Right ventricle myocardium inferior (tissue), 1 donor: ENCODE measurements at regions not wholly inside any gene's neighbourhood (a gene's known extent, or its start where the extent isn't known, plus 50 kb on each side); places are given as distances from the start of the nearest gene placed in this dataset.
"Not testable (repeated sequence)": the region's sequence is repeated elsewhere in the genome, so short reads cannot be mapped to it uniquely, and the experiment has no call there.

ENCODE experiments used
- ATAC-seq: fragments of 200-7000 bp; cut with Tn5 transposase; one replicate; pipeline ENCODE4 v1.9.1; 2020; ENCODE audit warnings: mild to moderate bottlenecking, moderate library complexity
- DNase-seq: peaks from one replicate; pipeline ENCODE4 v3.0.0; 2021; ENCODE audit errors: missing footprints
- intact Hi-C: fragments of 100-400 bp; cut with DNase I; formaldehyde crosslinking; loops from one replicate; pipeline ENCODE4 v1.11.0; 2022
- donor health status: DM: no; HTN: yes; CAD: no; lungs with severe emphysema.

DNA sequence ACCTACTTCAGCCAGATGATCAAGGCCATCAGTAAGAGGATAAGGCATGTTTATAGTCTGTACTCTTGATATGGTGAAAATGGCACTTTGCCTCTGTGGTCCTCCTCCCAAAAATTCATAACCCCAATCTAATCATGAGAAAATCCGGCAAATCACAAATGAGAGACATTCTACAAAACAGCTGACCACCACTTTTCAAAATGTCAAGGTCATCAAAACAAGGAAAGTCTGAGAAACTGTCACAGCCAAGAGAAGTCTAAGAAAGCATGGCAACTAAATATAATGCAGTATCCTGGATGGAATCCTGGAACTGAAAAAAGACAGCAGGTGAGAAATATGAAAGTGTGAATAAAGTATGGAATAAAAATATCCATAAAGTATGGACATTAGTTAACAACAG lies 226.6 kb upstream of the INTU start:
- DNase-seq: no peak
- intact Hi-C loops: no loop called here
- ATAC-seq: no peak

GRCh38 chr4:127407572-127407971 lies 225.2 kb upstream of the INTU start:
- ATAC-seq, DNase-seq, intact Hi-C loops: not testable (repeated sequence)

- DNase-seq: peak; percentile 72
- intact Hi-C loops: no loop called here
- ATAC-seq: peak; percentile 89
These were observed 222.6 kb upstream of the INTU start for GRCh38 chr4:127410201-127410600.

DNA sequence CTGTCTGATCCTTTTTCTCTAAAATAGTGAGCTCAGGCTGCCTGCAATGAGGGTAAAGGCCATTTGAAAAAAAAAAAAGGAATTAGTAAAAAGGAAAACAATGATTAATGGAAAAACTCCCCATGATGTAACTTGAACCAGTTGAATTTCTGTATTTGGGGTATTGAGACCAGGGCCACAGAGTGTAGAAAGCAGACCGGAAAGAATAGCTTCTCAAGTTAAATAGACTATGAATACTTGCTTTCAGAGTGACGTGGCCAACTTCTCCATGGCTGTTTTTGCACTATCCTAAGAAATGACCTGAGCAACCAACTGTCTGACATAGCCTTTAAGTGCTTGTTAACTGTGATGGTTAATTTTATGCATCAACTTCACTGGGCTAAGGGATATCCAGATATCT lies 222.1 kb upstream of the INTU start:
- intact Hi-C loops: no loop called here
- peak; percentile 17 for ATAC-seq
- no peak for DNase-seq

GRCh38 chr4:127414951-127415606 lies 217.7 kb upstream of the INTU start:
- no peak for DNase-seq
- ATAC-seq: no peak
- intact Hi-C loops: no loop called here

DNA sequence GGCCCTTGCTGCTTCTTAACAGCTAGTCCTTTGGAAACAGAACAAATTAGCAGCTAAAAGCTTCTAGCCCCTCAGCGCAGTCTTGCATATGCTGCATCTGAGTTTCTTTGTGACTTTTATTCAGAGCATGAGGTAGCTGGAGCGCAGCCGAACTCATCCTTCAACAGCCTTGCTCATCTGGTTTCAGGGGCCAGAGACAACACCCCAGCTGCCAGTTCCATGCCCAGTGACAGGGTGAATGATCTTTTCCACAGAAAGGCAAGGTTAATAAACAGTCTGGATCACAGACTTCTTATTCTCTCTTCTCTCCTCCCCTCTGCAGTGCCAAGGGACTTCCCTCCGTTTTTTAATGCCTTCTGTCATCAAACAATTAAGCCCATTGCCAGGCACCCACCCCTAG lies 216.6 kb upstream of the INTU start:
- DNase-seq (no peak), ATAC-seq (no peak)
- intact Hi-C loops: no loop called here

- ATAC-seq (no peak), DNase-seq (no peak)
- intact Hi-C loops: no loop called here
These were observed 214.7 kb upstream of the INTU start for GRCh38 chr4:127417885-127418535.

GRCh38 chr4:127419431-127419830 lies 213.3 kb upstream of the INTU start:
- intact Hi-C loops: no loop called here
- ATAC-seq (no peak), DNase-seq (no peak)

- intact Hi-C loops: no loop called here
- ATAC-seq (no peak), DNase-seq (no peak)
These were observed 211.3 kb upstream of the INTU start for GRCh38 chr4:127421437-127421836.

- no peak for DNase-seq
- intact Hi-C loops: no loop called here
- no peak for ATAC-seq
These were observed 207.4 kb upstream of the INTU start for GRCh38 chr4:127425202-127425845.

DNA sequence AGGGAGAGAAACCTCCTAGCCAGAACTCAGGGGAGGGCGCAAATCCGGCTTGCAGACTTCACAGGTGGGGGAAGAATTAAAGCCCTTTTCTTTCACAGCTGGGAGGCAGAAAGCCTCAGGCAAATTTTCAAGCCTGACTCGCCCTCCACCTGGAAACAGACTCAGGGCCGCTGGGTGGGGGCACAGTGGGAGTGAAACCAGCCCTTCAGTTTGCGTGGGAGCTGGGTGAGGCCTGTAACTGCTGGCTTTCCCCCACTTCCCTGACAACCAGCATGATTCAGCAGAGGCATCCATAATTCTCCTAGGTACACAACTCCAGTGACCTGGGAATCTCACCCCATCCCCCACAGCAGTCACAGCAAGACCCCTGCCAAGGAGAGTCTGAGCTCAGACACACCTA lies 206.9 kb upstream of the INTU start:
- DNase-seq (no peak), ATAC-seq (no peak)
- intact Hi-C loops: no loop called here

GRCh38 chr4:127441571-127441970 lies 191.2 kb upstream of the INTU start:
- intact Hi-C loops: no loop called here
- DNase-seq (no peak), ATAC-seq (no peak)

DNA sequence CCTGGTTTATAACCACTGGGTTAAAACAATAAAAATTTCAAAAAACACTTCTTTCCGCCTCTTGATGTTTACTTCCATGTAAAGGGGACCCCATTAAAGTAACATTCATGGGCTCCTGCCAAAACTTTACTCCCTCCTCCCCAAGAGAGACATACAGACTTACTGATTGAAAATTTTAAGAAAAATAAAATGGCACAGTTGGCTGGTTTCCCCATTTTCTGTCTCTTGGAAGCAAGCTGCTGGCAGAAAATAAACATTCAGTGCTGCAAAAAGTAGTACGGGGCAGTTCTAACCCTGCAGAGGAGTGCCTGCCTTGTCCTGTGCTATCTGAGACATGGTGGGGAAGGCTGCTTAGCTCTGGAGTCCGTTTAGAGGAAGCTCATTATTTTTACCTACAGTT lies 187.3 kb upstream of the INTU start:
- ATAC-seq (no peak), DNase-seq (no peak)
- intact Hi-C loops: no loop called here

DNA sequence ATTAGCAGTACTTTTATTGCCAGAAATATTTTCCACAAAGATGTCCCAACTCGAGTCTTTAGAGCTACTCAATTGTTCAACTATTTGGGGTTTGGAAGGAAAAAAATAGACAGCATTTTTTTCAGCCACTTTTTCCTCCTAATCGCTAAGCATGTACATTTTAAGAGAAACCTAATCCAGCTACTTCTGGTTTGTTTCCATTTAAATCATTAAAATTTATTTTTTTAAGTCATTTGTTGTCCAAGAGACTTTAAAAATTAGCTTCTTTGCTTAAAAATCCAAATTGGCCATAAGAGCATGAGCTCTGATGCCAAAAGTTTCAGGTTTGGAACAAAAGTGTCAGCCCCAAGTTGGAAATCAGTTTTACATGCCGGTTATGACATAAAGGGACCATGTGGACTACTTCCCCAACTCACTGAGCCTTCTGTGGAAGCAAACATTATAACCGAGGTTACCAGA lies 186.3 kb upstream of the INTU start:
- DNase-seq (no peak), ATAC-seq (no peak)
- intact Hi-C loops: no loop called here

DNA sequence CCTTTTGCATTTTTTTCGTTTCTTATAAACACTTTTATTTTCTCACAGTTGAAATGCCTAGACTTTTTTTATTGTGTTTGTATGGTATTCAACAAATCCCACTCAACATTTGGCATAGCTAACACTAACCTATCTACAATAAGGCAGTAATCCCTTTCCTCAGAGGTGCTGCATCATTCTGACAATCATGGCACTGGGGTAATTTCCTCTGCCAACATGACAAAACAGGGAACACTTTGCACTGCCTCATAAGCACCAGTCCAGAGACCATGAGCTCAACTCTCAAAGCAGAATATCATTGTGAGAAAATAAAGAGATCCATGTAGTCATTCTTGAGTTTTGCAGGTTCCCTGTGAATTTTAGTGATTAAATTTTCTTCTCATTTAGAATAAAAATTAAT lies 183.8 kb upstream of the INTU start:
- DNase-seq (no peak), ATAC-seq (no peak)
- intact Hi-C loops: no loop called here

- ATAC-seq: no peak
- intact Hi-C loops: no loop called here
- no peak for DNase-seq
These were observed 183.3 kb upstream of the INTU start for GRCh38 chr4:127449449-127449848.

DNA sequence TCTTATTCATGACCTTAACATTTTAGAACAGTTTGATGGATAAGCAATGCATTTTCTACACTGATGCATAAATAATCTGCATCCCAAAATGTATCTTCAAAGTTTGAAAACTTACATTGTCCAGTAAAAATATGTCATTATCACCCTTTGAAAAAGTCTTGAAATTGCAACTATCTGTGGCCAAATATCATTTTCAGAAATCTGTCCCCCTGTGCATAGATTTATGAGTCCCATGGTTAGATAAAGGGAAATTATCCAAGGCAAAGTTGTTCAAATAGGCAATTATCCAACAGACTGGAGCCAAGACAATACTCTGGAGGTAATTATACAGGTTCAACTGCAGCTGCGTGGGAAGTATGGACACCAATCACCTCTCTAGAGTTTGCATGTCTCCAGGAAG lies 182.5 kb upstream of the INTU start:
- intact Hi-C loops: no loop called here
- ATAC-seq (no peak), DNase-seq (no peak)

DNA sequence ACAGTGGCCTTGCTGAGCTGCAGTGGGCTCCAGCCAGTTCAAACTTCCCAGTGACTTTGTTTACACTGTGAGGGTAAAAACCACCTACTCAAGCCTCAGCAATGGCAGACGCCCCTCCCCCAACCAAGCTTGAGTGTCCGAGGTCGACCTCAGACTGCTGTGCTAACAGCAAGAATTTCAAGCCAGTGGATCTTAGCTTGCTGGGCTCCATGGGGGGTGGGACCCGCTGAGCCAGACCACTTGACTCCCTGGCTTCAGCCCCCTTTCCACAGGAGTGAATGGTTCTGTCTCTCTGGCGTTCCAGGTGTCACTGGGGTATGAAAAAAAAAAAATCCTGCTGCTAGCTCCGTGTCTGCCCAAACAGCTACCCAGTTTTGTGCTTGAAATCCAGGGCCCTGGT lies 168.9 kb upstream of the INTU start:
- intact Hi-C loops: no loop called here
- ATAC-seq (no peak), DNase-seq (no peak)

GRCh38 chr4:127469542-127469941 lies 163.2 kb upstream of the INTU start:
- ATAC-seq: no peak
- intact Hi-C loops: no loop called here
- DNase-seq: no peak
